ENCODE measurements at regions not wholly inside any gene's neighbourhood (a gene's known extent, or its start where the extent isn't known, plus 50 kb on each side); places are given as distances from the start of the nearest gene placed in this dataset.
A peak's percentile ranks its signal among the peaks of the same experiment; 100 is the strongest.

- DNase-seq (ENCODE audit: low read depth): no peak
Observed at GRCh38 chr15:62779899-62780298, 262.6 kb upstream of the TPM1 start.

- DNase-seq (ENCODE audit: low read depth): no peak
Observed at GRCh38 chr15:62781081-62781497, 261.5 kb upstream of the TPM1 start.

GRCh38 chr15:62782071-62782841 lies 260.3 kb upstream of the TPM1 start:
- no peak for DNase-seq (ENCODE audit: low read depth)

- no peak for DNase-seq (ENCODE audit: low read depth)
Observed at GRCh38 chr15:62782896-62783295, 259.7 kb upstream of the TPM1 start.

GRCh38 chr15:62783303-62783957 lies 259.1 kb upstream of the TPM1 start:
- peak; percentile 65 for DNase-seq (ENCODE audit: low read depth)

- DNase-seq (ENCODE audit: low read depth): no peak
Observed at GRCh38 chr15:62785881-62786828, 256.4 kb upstream of the TPM1 start.

GRCh38 chr15:62787401-62787800 lies 255.1 kb upstream of the TPM1 start:
- no peak for DNase-seq (ENCODE audit: low read depth)

GRCh38 chr15:62788224-62788623 lies 254.3 kb upstream of the TPM1 start:
- DNase-seq (ENCODE audit: low read depth): no peak

- DNase-seq (ENCODE audit: low read depth): no peak
Observed at GRCh38 chr15:62790546-62790945, 252.0 kb upstream of the TPM1 start.

GRCh38 chr15:62791694-62792093 lies 250.9 kb upstream of the TPM1 start:
- DNase-seq (ENCODE audit: low read depth): no peak

GRCh38 chr15:62792986-62793751 lies 249.4 kb upstream of the TPM1 start:
- no peak for DNase-seq (ENCODE audit: low read depth)

GRCh38 chr15:62793752-62794144 lies 248.8 kb upstream of the TPM1 start:
- DNase-seq (ENCODE audit: low read depth): no peak

GRCh38 chr15:62795171-62795570 lies 247.4 kb upstream of the TPM1 start:
- DNase-seq (ENCODE audit: low read depth): no peak

GRCh38 chr15:62795700-62796695 lies 246.5 kb upstream of the TPM1 start:
- DNase-seq (ENCODE audit: low read depth): no peak

GRCh38 chr15:62797171-62797570 lies 245.4 kb upstream of the TPM1 start:
- no peak for DNase-seq (ENCODE audit: low read depth)

GRCh38 chr15:62798536-62798935 lies 244.0 kb upstream of the TPM1 start:
- DNase-seq (ENCODE audit: low read depth): no peak

- DNase-seq (ENCODE audit: low read depth): no peak
Observed at GRCh38 chr15:62799037-62799436, 243.5 kb upstream of the TPM1 start.

- no peak for DNase-seq (ENCODE audit: low read depth)
Observed at GRCh38 chr15:62799919-62800318, 242.6 kb upstream of the TPM1 start.

GRCh38 chr15:62802612-62803011 lies 239.9 kb upstream of the TPM1 start:
- no peak for DNase-seq (ENCODE audit: low read depth)

- DNase-seq (ENCODE audit: low read depth): no peak
Observed at GRCh38 chr15:62803856-62804400, 238.6 kb upstream of the TPM1 start.

Measured in non-pigmented ciliary epithelial cell (primary cell).